HG03520 (cell line): ENCODE measurements at regions not wholly inside any gene's neighbourhood (a gene's known extent, or its start where the extent isn't known, plus 50 kb on each side); places are given as distances from the start of the nearest gene placed in this dataset.
"Not testable (repeated sequence)": the region's sequence is repeated elsewhere in the genome, so short reads cannot be mapped to it uniquely, and the experiment has no call there.

Source experiments
- ATAC-seq: cut with Tn5 transposase; IDR thresholded peaks from one replicate; pipeline ENCODE4 v1.9.1; 2021; ENCODE audit warnings: mild to moderate bottlenecking, moderate library complexity; ENCODE audit not compliant: unreplicated experiment

GRCh38 chr4:63122955-63123354 lies 1286.3 kb downstream of the TECRL start:
- ATAC-seq: no peak

- no peak for ATAC-seq
These were observed 1302.7 kb downstream of the TECRL start for GRCh38 chr4:63106600-63106999.

DNA sequence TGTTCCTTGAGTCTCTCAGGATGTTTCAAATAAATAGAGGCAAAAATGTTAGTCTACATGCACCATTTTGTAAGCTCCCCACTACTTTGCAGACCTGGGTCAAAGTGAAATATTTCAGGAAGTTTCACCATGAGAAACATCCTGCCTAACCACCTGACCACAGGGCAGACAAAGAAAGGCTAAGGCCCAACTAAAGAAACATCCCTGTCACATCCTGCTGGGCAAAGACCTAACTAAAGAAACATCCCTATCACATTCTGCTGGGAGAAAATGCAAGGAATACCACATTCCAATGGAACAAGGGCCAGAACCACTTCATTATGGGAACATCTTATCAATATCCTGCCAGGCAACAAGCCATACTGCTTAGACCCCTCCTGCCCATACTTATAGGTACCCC lies 1303.4 kb downstream of the TECRL start:
- ATAC-seq: no peak

DNA sequence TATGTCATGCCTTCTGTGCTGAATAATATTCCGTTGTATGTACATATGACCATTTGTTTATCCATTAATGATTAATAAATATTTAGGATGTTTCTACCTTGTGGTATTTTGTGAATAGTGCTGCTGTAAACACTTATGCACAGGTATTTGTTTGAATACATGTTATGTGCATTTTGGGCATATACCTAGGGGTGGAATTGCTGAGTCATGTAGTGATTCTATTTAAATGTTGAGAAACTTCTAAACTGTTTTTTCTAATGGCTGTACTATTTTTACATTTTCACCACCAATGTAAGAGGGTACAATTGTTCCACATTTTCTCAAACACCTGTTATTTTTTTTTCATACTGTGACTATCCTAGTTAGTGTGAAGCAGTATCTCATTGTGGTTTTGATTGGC lies 1318.6 kb downstream of the TECRL start:
- ATAC-seq: no peak

- no peak for ATAC-seq
These were observed 1324.2 kb downstream of the TECRL start for GRCh38 chr4:63085091-63085490.

GRCh38 chr4:63080934-63081333 lies 1328.3 kb downstream of the TECRL start:
- ATAC-seq: no peak

DNA sequence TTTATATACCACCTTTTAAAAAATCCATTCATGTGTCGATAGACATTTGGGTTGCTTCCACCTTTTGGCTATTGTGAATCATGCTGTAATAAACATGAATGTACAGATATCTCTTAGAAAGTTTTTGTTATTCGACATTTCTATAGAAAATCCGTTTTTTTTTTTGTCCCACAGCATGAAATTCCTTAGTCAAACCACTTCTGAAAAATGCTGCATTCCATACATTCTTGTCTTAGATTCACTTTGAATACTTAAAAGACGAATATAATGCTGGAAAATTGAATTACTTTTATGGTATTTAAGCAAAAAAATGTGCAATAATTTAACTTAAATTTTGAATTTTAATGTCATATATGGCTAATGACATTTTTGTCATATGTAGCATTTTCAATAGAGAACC lies 1345.5 kb downstream of the TECRL start:
- ATAC-seq: no peak

DNA sequence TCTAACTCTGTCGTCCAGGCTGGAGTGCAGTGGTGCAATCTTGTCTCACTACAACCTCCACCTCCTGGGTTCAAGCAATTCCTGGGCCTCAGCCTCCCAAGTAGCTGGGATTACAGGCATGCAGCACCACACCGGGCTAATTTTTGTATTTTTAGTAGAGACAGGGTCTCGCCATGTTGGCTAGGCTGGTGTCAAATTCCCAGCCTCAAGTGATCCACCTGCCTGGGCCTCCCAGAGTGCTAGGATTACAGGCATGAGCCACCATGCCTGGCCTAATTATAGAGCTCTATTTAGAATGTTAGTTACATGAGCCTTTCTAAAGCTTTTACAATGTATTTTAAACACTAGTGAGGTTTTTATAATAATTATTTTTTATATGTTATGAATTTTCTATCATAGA lies 1346.4 kb downstream of the TECRL start:
- ATAC-seq: not testable (repeated sequence)

- no peak for ATAC-seq
These were observed 1359.5 kb downstream of the TECRL start for GRCh38 chr4:63049726-63050125.

DNA sequence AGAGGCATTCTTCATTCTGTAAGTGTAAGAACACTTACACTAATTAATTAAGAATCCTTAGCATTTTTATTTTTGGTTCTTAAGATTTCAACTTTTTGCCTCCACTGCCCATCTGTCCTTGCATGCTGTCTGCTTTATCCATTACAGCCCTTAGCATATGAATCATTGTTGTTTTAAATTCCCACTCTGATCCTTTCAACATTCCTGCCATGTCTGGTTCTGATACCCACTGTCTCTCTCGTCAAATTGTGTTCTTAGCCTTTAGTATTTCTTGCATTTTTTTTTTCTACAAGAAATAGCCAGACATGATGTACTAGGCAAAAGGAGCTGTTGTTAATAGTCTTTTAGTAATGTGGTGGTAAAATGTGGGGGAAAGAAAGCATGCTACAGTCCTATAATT lies 1360.0 kb downstream of the TECRL start:
- no peak for ATAC-seq

GRCh38 chr4:63036159-63036866 lies 1372.9 kb downstream of the TECRL start:
- ATAC-seq: no peak

DNA sequence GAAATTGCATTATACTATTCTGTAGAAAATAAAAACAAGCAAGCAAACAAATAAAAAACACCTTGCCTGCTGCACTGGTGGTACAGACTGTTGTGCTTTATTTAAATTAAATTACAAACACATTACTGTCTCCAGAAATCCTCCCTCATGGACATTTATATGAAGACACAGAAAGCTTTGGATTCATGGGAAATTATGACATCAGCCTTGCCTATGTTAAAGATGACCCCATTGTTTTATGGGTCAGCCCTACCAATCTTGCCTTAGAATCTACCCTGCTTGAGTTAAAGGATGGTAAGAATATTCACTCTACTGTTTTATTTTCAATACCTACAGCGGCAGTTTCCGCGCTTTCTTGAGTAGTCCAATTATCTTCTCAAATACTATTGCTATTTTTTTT lies 1379.9 kb downstream of the TECRL start:
- ATAC-seq: no peak

GRCh38 chr4:63020661-63021060 lies 1388.6 kb downstream of the TECRL start:
- ATAC-seq: no peak

- no peak for ATAC-seq
These were observed 1392.0 kb downstream of the TECRL start for GRCh38 chr4:63017300-63017699.

DNA sequence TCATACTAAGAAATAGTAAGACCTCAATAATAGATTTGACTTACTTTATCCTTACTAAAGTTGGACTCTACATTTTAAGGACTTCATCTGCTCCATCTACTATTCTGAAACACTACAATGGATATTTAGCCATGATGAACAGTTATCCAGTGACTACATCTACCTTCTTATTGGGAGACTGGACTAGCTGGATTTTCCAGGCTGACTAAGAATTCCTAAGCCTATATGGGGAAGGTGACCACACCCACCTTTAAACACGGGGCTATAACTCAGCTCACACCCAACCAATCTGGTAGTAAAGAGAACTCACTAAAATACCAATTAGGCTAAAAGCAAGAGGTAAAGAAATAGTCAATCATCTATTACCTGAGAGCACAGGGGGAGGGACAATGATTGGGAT lies 1438.4 kb downstream of the TECRL start:
- ATAC-seq: no peak

GRCh38 chr4:62960415-62960814 lies 1448.8 kb downstream of the TECRL start:
- no peak for ATAC-seq

DNA sequence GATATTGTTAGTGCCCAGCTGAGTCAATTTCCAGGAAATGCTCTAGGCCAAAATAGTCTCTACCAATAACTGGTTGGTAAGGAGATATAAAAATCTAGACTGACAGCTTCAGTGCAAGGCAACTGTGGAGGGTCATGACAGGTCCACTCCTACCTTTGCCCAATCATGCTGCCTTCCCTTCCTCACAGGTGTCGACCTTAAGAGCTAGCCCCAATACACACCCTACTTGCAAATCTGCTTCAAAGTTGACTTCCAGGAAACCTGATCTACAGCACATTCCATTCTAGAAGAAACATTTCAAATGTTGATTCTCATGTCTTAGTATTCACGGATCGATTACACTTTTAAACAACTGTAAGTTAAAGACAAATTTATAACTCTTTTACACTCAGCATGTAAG lies 1455.5 kb downstream of the TECRL start:
- no peak for ATAC-seq

GRCh38 chr4:62952366-62952765 lies 1456.9 kb downstream of the TECRL start:
- ATAC-seq: no peak

DNA sequence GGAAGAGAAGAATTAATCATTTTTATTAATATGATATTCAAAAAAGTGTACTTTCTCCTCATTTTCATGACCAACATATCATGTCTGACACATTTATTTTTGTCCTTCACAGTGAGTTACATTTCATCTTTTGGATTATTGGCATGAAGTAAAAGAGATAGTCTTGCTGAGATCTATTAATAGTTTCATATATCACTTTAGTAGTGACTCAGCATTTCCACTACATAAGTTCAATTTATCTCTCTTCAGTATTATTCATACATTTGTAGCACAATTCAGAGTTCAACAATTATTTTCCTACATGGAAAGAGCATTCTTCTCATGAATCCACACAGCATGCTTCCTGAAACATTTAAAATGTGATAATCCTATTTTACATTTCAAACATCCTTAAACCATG lies 1461.1 kb downstream of the TECRL start:
- no peak for ATAC-seq

DNA sequence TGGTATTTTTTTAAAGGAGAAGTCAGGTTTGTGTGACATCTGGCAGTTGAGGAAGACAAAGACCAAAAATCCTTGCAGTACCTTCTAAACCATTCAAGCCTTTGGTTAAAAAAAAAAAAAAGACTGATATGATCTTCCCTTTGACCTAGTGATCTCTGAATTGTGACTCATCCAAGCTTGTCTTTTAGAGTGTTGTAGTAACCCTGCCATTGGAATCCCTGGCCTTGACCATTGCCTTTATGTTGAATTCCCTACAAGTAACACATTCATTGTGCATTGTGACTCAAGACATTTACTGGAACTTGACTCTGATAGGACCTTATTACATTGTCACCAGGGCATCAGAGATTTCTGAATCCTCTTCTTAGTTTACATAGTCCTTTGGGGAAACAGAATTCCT lies 1469.0 kb downstream of the TECRL start:
- no peak for ATAC-seq

GRCh38 chr4:62930884-62931283 lies 1478.4 kb downstream of the TECRL start:
- ATAC-seq: no peak

GRCh38 chr4:62928483-62928882 lies 1480.8 kb downstream of the TECRL start:
- no peak for ATAC-seq

DNA sequence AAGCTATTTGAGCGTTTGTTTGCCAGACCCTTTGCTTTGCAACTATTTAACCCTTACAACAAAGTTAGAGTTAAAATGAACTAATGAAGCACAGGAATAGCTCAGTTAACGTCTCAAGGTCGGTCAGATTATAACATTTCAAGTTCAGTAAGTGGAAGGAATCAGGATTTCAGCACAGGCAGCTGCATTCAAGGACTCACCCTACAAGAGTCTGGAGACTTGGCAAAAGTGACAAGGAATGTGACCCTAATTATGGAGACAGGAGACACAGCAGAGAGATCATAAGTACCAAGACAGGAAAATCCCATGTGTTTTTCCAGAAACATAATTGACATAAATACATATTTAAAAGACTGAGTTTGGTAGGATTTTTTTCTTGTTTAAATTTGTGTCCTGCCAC lies 1481.7 kb downstream of the TECRL start:
- ATAC-seq: no peak
